GM23338 (cell line): ENCODE measurements at regions not wholly inside any gene's neighbourhood (a gene's known extent, or its start where the extent isn't known, plus 50 kb on each side); places are given as distances from the start of the nearest gene placed in this dataset.

Experiments used
- ATAC-seq: fragments of 200-7000 bp; cut with Tn5 transposase; 3 replicates; pipeline ENCODE4 v1.9.1; 2020
- DNase-seq: peaks from one replicate; pipeline ENCODE4 v3.0.0-alpha.2; 2015; ENCODE audit warnings: low spot score
- H2AFZ ChIP-seq: fragments of 200-600 bp; sonication (generic); 2 replicates; pipeline ENCODE4 v1.8.0; 2016; ENCODE audit warnings: antibody characterized with exemption, mild to moderate bottlenecking, moderate library complexity
- H3F3A ChIP-seq: fragments of 200-600 bp; sonication (generic); replicated peaks from 2 replicates; pipeline ENCODE4 v1.8.0; 2017; ENCODE audit warnings: antibody characterized with exemption, mixed run types, low read depth
- H3K27ac ChIP-seq: fragments of 200-600 bp; sonication (generic); 2 replicates; pipeline ENCODE4 v1.6.1; 2016; ENCODE audit warnings: low read depth
- H3K27me3 ChIP-seq: fragments of 200-600 bp; sonication (generic); 2 replicates; pipeline ENCODE4 v1.8.0; 2016; ENCODE audit warnings: mild to moderate bottlenecking, mixed run types, moderate library complexity; ENCODE audit not compliant: insufficient read depth
- H3K36me3 ChIP-seq: fragments of 200-600 bp; sonication (generic); 2 replicates; pipeline ENCODE4 v1.8.0; 2016; ENCODE audit warnings: mild to moderate bottlenecking; ENCODE audit not compliant: insufficient read depth
- H3K4me1 ChIP-seq: fragments of 200-600 bp; sonication (generic); 2 replicates; pipeline ENCODE4 v1.8.0; 2016; ENCODE audit warnings: mild to moderate bottlenecking, moderate library complexity; ENCODE audit not compliant: insufficient read depth
- H3K4me2 ChIP-seq: fragments of 200-600 bp; sonication (generic); 2 replicates; pipeline ENCODE4 v1.7.1; 2017; ENCODE audit warnings: mixed run types
- H3K4me3 ChIP-seq: fragments of 200-600 bp; sonication (generic); 2 replicates; pipeline ENCODE4 v1.6.1; 2016; ENCODE audit warnings: mixed run types
- H3K79me2 ChIP-seq: fragments of 200-600 bp; sonication (generic); replicated peaks from 2 replicates; pipeline ENCODE4 v1.8.0; 2017; ENCODE audit warnings: mild to moderate bottlenecking; ENCODE audit not compliant: insufficient read depth
- H3K9me2 ChIP-seq: fragments of 200-600 bp; sonication (generic); 2 replicates; pipeline ENCODE4 v1.8.0; 2017; ENCODE audit not compliant: insufficient read depth
- H4K20me1 ChIP-seq: fragments of 200-600 bp; sonication (generic); replicated peaks from 2 replicates; pipeline ENCODE4 v1.8.0; 2017; ENCODE audit warnings: mild to moderate bottlenecking; ENCODE audit not compliant: insufficient read depth
- H3K27ac Mint-ChIP-seq: 2 replicates; pipeline ENCODE4 v1.8.0; 2020; ENCODE audit warnings: inconsistent platforms, mild to moderate bottlenecking, moderate library complexity, mixed read lengths
- H3K27me3 Mint-ChIP-seq: 3 replicates; pipeline ENCODE4 v1.8.0; 2022; ENCODE audit warnings: low read depth, mild to moderate bottlenecking, moderate library complexity, mixed read lengths, inconsistent platforms; ENCODE audit not compliant: insufficient read depth, poor library complexity
- H3K36me3 Mint-ChIP-seq: 3 replicates; pipeline ENCODE4 v1.8.0; 2021; ENCODE audit warnings: low read depth, mild to moderate bottlenecking, inconsistent platforms, moderate library complexity, mixed read lengths
- H3K4me1 Mint-ChIP-seq: 3 replicates; pipeline ENCODE4 v1.8.0; 2020; ENCODE audit warnings: mild to moderate bottlenecking, inconsistent platforms, mixed read lengths
- H3K4me3 Mint-ChIP-seq: 3 replicates; pipeline ENCODE4 v1.8.0; 2021; ENCODE audit warnings: moderate library complexity, mild to moderate bottlenecking, inconsistent platforms, mixed read lengths
- H3K9me3 Mint-ChIP-seq: 3 replicates; pipeline ENCODE4 v1.8.0; 2020; ENCODE audit warnings: moderate library complexity, mild to moderate bottlenecking, inconsistent platforms, mixed read lengths
- CREB1 ChIP-seq: fragments of 250-450 bp; sonication (Bioruptor Pico); IDR thresholded peaks from 2 replicates; pipeline ENCODE4 v1.5.0; 2020; ENCODE audit warnings: low read depth, mild to moderate bottlenecking, moderate library complexity
- EZH2 ChIP-seq: fragments of 200-600 bp; sonication (generic); IDR thresholded peaks from one replicate; pipeline ENCODE4 v1.8.0; 2017; ENCODE audit warnings: antibody characterized with exemption, mild to moderate bottlenecking, low read depth; ENCODE audit not compliant: unreplicated experiment
- EZH2phosphoT487 ChIP-seq: fragments of 200-600 bp; sonication (generic); IDR thresholded peaks from one replicate; pipeline ENCODE4 v1.8.1; 2018; ENCODE audit warnings: antibody characterized with exemption; ENCODE audit not compliant: unreplicated experiment
- JUNB ChIP-seq: IDR thresholded peaks from one replicate; pipeline ENCODE4 v1.6.1; 2016; ENCODE audit warnings: antibody characterized with exemption; ENCODE audit not compliant: unreplicated experiment
- NANOG ChIP-seq: IDR thresholded peaks from 2 replicates; pipeline ENCODE4 v1.6.1; 2016; ENCODE audit warnings: antibody characterized with exemption, borderline replicate concordance
- POLR2AphosphoS5 ChIP-seq: IDR thresholded peaks from 2 replicates; pipeline ENCODE4 v1.6.1; 2016; ENCODE audit warnings: antibody characterized with exemption, low read depth
- STAT1 ChIP-seq: IDR thresholded peaks from one replicate; pipeline ENCODE4 v1.6.1; 2016; ENCODE audit warnings: antibody characterized with exemption; ENCODE audit not compliant: unreplicated experiment
- ZNF114 ChIP-seq: fragments of 250-450 bp; sonication (Bioruptor Pico); IDR thresholded peaks from 2 replicates; pipeline ENCODE4 v1.5.0; 2020; ENCODE audit warnings: mild to moderate bottlenecking, moderate library complexity
- ZNF331 ChIP-seq: fragments of 250-450 bp; sonication (Bioruptor Pico); IDR thresholded peaks from 2 replicates; pipeline ENCODE4 v1.5.0; 2020; ENCODE audit warnings: low read depth, mild to moderate bottlenecking, moderate library complexity
- TF ChIP-seq, protein P1 (sequence below): IDR thresholded peaks from 2 replicates; pipeline ENCODE4 v1.6.1; 2016; ENCODE audit warnings: antibody characterized with exemption
- TF ChIP-seq, protein P2 (sequence below): fragments of 250-450 bp; sonication (Bioruptor Pico); IDR thresholded peaks from 2 replicates; pipeline ENCODE4 v1.5.0; 2020; ENCODE audit warnings: mild to moderate bottlenecking, moderate library complexity
- TF ChIP-seq, protein P3 (sequence below), 2 experiments: fragments of 200-600 bp in 1 of 2; sonication (generic) in 1 of 2; conservative IDR thresholded peaks; 2 replicates each; pipeline versions ENCODE4 v1.5.1 to v1.6.1; 2016 to 2017; ENCODE audit warnings: antibody characterized with exemption in 2 of 2, low read depth in 2 of 2, mild to moderate bottlenecking in 2 of 2, moderate library complexity in 1 of 2
- TF ChIP-seq, protein P4 (sequence below): IDR thresholded peaks from one replicate; pipeline ENCODE4 v1.6.1; 2018; ENCODE audit warnings: antibody characterized with exemption; ENCODE audit not compliant: unreplicated experiment

DNA sequence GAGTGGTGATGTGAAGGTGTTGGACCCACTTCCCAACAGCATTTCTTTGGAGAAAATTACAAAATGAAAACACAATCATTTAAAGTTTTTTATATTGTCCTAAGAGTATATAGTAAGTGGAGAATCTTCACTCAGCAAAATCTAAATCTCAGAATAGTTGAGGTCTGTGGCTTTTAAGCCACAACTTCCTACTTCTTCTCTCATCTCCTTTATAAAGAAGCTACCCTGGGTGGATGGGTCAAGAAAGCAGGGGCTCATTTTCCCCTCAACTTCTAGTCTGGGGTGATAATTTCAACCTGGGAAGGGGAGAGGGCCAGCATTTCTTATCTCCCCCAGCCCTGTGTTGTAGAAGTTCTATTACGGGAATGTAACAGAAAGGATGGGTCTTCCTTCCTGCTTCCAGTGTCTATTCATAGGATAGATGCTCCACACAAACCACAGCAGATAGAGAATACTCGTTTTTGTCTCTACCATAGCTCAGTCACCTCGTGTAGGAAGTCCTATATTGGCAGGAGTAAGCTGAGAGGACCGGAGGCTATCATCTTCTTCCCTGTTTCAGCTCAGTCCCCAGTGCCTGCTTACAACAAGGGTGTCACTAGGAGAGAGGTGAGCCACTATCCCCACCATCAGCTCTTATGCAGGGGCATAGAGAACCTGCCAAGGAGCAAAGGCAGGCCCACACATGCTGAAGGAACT is 341.5 kb downstream of the CASP12 start:
- no peak for DNase-seq
- Histone ChIP-seq H3K9me2 (no peaks in the 10 kb centered on the region), H3K36me3 (no peaks in the 10 kb centered on the region), H4K20me1 (no peaks in the 10 kb centered on the region), H3K4me3 (no peak overlapping the region), H3K27ac (no peak overlapping the region), H3K27me3 (no peaks in the 10 kb centered on the region), H3F3A (no peaks in the 10 kb centered on the region), H3K4me2 (no peak overlapping the region), H3K79me2 (no peaks in the 10 kb centered on the region), H3K4me1 (no peaks in the 10 kb centered on the region), H2AFZ (peak overlapping the region; percentile 7; the same call in 1 of the 2 replicates)
- Mint-ChIP-seq H3K4me3 (no peak overlapping the region), H3K27ac (no peak overlapping the region), H3K36me3 (no peaks in the 10 kb centered on the region), H3K27me3 (no peaks in the 10 kb centered on the region), H3K4me1 (no peaks in the 10 kb centered on the region), H3K9me3 (no peaks in the 10 kb centered on the region)
- no peak for TF ChIP-seq STAT1
- TF ChIP-seq, protein P1, sequence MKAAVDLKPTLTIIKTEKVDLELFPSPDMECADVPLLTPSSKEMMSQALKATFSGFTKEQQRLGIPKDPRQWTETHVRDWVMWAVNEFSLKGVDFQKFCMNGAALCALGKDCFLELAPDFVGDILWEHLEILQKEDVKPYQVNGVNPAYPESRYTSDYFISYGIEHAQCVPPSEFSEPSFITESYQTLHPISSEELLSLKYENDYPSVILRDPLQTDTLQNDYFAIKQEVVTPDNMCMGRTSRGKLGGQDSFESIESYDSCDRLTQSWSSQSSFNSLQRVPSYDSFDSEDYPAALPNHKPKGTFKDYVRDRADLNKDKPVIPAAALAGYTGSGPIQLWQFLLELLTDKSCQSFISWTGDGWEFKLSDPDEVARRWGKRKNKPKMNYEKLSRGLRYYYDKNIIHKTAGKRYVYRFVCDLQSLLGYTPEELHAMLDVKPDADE, result no peak
- no peak for TF ChIP-seq ZNF331 (CRISPR knock-in tag)
- no peak for TF ChIP-seq NANOG
- TF ChIP-seq EZH2phosphoT487, result no peak
- TF ChIP-seq JUNB, result no peak
- no peak for TF ChIP-seq POLR2AphosphoS5
- TF ChIP-seq CREB1 (CRISPR knock-in tag), result no peak
- TF ChIP-seq, protein P2, sequence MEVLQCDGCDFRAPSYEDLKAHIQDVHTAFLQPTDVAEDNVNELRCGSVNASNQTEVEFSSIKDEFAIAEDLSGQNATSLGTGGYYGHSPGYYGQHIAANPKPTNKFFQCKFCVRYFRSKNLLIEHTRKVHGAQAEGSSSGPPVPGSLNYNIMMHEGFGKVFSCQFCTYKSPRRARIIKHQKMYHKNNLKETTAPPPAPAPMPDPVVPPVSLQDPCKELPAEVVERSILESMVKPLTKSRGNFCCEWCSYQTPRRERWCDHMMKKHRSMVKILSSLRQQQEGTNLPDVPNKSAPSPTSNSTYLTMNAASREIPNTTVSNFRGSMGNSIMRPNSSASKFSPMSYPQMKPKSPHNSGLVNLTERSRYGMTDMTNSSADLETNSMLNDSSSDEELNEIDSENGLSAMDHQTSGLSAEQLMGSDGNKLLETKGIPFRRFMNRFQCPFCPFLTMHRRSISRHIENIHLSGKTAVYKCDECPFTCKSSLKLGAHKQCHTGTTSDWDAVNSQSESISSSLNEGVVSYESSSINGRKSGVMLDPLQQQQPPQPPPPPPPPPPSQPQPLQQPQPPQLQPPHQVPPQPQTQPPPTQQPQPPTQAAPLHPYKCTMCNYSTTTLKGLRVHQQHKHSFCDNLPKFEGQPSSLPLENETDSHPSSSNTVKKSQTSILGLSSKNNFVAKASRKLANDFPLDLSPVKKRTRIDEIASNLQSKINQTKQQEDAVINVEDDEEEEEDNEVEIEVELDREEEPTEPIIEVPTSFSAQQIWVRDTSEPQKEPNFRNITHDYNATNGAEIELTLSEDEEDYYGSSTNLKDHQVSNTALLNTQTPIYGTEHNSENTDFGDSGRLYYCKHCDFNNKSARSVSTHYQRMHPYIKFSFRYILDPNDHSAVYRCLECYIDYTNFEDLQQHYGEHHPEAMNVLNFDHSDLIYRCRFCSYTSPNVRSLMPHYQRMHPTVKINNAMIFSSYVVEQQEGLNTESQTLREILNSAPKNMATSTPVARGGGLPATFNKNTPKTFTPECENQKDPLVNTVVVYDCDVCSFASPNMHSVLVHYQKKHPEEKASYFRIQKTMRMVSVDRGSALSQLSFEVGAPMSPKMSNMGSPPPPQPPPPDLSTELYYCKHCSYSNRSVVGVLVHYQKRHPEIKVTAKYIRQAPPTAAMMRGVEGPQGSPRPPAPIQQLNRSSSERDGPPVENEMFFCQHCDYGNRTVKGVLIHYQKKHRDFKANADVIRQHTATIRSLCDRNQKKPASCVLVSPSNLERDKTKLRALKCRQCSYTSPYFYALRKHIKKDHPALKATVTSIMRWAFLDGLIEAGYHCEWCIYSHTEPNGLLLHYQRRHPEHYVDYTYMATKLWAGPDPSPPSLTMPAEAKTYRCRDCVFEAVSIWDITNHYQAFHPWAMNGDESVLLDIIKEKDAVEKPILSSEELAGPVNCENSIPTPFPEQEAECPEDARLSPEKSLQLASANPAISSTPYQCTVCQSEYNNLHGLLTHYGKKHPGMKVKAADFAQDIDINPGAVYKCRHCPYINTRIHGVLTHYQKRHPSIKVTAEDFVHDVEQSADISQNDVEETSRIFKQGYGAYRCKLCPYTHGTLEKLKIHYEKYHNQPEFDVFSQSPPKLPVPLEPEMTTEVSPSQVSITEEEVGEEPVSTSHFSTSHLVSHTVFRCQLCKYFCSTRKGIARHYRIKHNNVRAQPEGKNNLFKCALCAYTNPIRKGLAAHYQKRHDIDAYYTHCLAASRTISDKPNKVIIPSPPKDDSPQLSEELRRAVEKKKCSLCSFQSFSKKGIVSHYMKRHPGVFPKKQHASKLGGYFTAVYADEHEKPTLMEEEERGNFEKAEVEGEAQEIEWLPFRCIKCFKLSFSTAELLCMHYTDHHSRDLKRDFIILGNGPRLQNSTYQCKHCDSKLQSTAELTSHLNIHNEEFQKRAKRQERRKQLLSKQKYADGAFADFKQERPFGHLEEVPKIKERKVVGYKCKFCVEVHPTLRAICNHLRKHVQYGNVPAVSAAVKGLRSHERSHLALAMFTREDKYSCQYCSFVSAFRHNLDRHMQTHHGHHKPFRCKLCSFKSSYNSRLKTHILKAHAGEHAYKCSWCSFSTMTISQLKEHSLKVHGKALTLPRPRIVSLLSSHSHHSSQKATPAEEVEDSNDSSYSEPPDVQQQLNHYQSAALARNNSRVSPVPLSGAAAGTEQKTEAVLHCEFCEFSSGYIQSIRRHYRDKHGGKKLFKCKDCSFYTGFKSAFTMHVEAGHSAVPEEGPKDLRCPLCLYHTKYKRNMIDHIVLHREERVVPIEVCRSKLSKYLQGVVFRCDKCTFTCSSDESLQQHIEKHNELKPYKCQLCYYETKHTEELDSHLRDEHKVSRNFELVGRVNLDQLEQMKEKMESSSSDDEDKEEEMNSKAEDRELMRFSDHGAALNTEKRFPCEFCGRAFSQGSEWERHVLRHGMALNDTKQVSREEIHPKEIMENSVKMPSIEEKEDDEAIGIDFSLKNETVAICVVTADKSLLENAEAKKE (CRISPR knock-in tag), result no peak
- TF ChIP-seq, protein P3, sequence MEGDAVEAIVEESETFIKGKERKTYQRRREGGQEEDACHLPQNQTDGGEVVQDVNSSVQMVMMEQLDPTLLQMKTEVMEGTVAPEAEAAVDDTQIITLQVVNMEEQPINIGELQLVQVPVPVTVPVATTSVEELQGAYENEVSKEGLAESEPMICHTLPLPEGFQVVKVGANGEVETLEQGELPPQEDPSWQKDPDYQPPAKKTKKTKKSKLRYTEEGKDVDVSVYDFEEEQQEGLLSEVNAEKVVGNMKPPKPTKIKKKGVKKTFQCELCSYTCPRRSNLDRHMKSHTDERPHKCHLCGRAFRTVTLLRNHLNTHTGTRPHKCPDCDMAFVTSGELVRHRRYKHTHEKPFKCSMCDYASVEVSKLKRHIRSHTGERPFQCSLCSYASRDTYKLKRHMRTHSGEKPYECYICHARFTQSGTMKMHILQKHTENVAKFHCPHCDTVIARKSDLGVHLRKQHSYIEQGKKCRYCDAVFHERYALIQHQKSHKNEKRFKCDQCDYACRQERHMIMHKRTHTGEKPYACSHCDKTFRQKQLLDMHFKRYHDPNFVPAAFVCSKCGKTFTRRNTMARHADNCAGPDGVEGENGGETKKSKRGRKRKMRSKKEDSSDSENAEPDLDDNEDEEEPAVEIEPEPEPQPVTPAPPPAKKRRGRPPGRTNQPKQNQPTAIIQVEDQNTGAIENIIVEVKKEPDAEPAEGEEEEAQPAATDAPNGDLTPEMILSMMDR (conservative IDR thresholded peaks at IDR 0.05; ENCODE audit: low read depth in 2 of 2), result no peak
- TF ChIP-seq EZH2, result no peak
- no peak for TF ChIP-seq ZNF114 (CRISPR knock-in tag)
- TF ChIP-seq, protein P4, sequence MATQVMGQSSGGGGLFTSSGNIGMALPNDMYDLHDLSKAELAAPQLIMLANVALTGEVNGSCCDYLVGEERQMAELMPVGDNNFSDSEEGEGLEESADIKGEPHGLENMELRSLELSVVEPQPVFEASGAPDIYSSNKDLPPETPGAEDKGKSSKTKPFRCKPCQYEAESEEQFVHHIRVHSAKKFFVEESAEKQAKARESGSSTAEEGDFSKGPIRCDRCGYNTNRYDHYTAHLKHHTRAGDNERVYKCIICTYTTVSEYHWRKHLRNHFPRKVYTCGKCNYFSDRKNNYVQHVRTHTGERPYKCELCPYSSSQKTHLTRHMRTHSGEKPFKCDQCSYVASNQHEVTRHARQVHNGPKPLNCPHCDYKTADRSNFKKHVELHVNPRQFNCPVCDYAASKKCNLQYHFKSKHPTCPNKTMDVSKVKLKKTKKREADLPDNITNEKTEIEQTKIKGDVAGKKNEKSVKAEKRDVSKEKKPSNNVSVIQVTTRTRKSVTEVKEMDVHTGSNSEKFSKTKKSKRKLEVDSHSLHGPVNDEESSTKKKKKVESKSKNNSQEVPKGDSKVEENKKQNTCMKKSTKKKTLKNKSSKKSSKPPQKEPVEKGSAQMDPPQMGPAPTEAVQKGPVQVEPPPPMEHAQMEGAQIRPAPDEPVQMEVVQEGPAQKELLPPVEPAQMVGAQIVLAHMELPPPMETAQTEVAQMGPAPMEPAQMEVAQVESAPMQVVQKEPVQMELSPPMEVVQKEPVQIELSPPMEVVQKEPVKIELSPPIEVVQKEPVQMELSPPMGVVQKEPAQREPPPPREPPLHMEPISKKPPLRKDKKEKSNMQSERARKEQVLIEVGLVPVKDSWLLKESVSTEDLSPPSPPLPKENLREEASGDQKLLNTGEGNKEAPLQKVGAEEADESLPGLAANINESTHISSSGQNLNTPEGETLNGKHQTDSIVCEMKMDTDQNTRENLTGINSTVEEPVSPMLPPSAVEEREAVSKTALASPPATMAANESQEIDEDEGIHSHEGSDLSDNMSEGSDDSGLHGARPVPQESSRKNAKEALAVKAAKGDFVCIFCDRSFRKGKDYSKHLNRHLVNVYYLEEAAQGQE, result no peak
- ATAC-seq, result no peak
